A549 (cell line): ENCODE measurements at regions not wholly inside any gene's neighbourhood (a gene's known extent, or its start where the extent isn't known, plus 50 kb on each side); places are given as distances from the start of the nearest gene placed in this dataset.

Experiments
- ATAC-seq, 2 experiments: fragments of 200-7000 bp in 1 of 2; fragments of >200 bp in 1 of 2; cut with Nextera tagmentation in 1 of 2; cut with Tn5 transposase in 1 of 2; 3 replicates each; pipeline versions ENCODE4 v1.8.0 to v1.9.1; 2018 to 2020; ENCODE audit warnings: mild to moderate bottlenecking in 1 of 2, moderate library complexity in 1 of 2
- CTCF ChIA-PET: fragments of 300-600 bp; sonication (Branson Sonifier 250); formaldehyde crosslinking; extraction: SDS; loops from one replicate; lab custom pipeline; 2021; ENCODE audit warnings: antibody characterized with exemption, inconsistent platforms; lab: Yijun Ruan, JAX
- POLR2A ChIA-PET: fragments of 350-600 bp; formaldehyde crosslinking; extraction: SDS; loops from one replicate; lab custom pipeline; 2021; ENCODE audit warnings: antibody characterized with exemption, inconsistent platforms; lab: Yijun Ruan, JAX
- DNase-seq, 2 experiments: peaks; one replicate each; pipeline versions ENCODE4 v3.0.0 to v3.0.0-alpha.2; 2011 to 2016; ENCODE audit warnings: low read depth in 1 of 2, low spot score in 1 of 2
- FAIRE-seq: peaks from 2 replicates; lab custom pipeline; 2011; peaks lifted over from hg19 to GRCh38; lab: Jason Lieb, UNC
- H3K27ac ChIP-seq, 2 experiments: fragments of >200 bp; sonication (Bioruptor Twin); formaldehyde crosslinking; 3 replicates each; pipeline ENCODE4 v1.5.1; 2016 to 2017
- H3K4me1 ChIP-seq: fragments of >200 bp; sonication (Bioruptor Twin); formaldehyde crosslinking; 3 replicates; pipeline ENCODE4 v1.6.1; 2016
- H3K4me2 ChIP-seq: fragments of >200 bp; sonication (Bioruptor Twin); formaldehyde crosslinking; 3 replicates; pipeline ENCODE4 v1.6.1; 2016
- H3K4me3 ChIP-seq: fragments of >200 bp; sonication (Bioruptor Twin); formaldehyde crosslinking; 3 replicates; pipeline ENCODE4 v1.5.1; 2016
- H3K9me3 ChIP-seq: fragments of >200 bp; sonication (Bioruptor Twin); formaldehyde crosslinking; 3 replicates; pipeline ENCODE4 v1.6.1; 2016
- BCL3 ChIP-seq: fragments of >200 bp; sonication (Bioruptor Twin); formaldehyde crosslinking; IDR thresholded peaks from 3 replicates; pipeline ENCODE4 v1.6.1; 2016
- CEBPB ChIP-seq, 2 experiments: fragments of >200 bp in 1 of 2; sonication (Bioruptor Twin) in 1 of 2; formaldehyde crosslinking in 1 of 2; IDR thresholded peaks; 2 replicates each; pipeline ENCODE4 v1.6.1; 2012 to 2016
- CHD2 ChIP-seq: fragments of 150-350 bp; IDR thresholded peaks from 2 replicates; pipeline ENCODE4 v1.6.1; 2014; ENCODE audit warnings: low read length; ENCODE audit not compliant: partially characterized antibody
- CTCF ChIP-seq: fragments of >200 bp; sonication (Bioruptor Twin); formaldehyde crosslinking; IDR thresholded peaks from 3 replicates; pipeline ENCODE4 v1.5.1; 2016
- ESRRA ChIP-seq: fragments of 150-350 bp; IDR thresholded peaks from 2 replicates; pipeline ENCODE4 v1.6.1; 2014; ENCODE audit warnings: mild to moderate bottlenecking, low read length, borderline replicate concordance
- GATA3 ChIP-seq: IDR thresholded peaks from 2 replicates; pipeline ENCODE4 v1.6.1; 2012; ENCODE audit warnings: borderline replicate concordance
- HDAC2 ChIP-seq: fragments of 200-600 bp; sonication (generic); IDR thresholded peaks from 2 replicates; pipeline ENCODE4 v1.6.1; 2016
- HEYL ChIP-seq: fragments of 250-450 bp; sonication (Bioruptor Pico); IDR thresholded peaks from 2 replicates; pipeline ENCODE4 v1.8.0; 2021; ENCODE audit warnings: mild to moderate bottlenecking, moderate library complexity
- HOXA7 ChIP-seq: fragments of 250-450 bp; sonication (Bioruptor Pico); IDR thresholded peaks from 2 replicates; pipeline ENCODE4 v1.5.0; 2020; ENCODE audit warnings: mild to moderate bottlenecking, moderate library complexity
- JUN ChIP-seq, 2 experiments: fragments of >200 bp; sonication (Bioruptor Twin); formaldehyde crosslinking; IDR thresholded peaks; 2 replicates in 1 of 2; 3 replicates in 1 of 2; pipeline ENCODE4 v1.6.1; 2016 to 2017
- JUNB ChIP-seq: fragments of >200 bp; sonication (Bioruptor Twin); formaldehyde crosslinking; IDR thresholded peaks from 2 replicates; pipeline ENCODE4 v1.6.1; 2016
- KDM1A ChIP-seq: fragments of 200-600 bp; sonication (generic); IDR thresholded peaks from 2 replicates; pipeline ENCODE4 v1.6.1; 2016; ENCODE audit warnings: low read depth, mild to moderate bottlenecking
- KDM5A ChIP-seq: fragments of 200-600 bp; sonication (generic); IDR thresholded peaks from 2 replicates; pipeline ENCODE4 v1.6.1; 2016; ENCODE audit warnings: antibody characterized with exemption, mild to moderate bottlenecking
- MAZ ChIP-seq: fragments of 150-350 bp; IDR thresholded peaks from 2 replicates; pipeline ENCODE4 v1.6.1; 2014; ENCODE audit warnings: antibody characterized with exemption, low read depth, low read length, borderline replicate concordance
- MYC ChIP-seq: IDR thresholded peaks from 2 replicates; pipeline ENCODE4 v1.6.1; 2012; ENCODE audit warnings: mild to moderate bottlenecking, inconsistent platforms, low read length, improper control_type of control experiment, borderline replicate concordance
- PBX3 ChIP-seq: IDR thresholded peaks from 2 replicates; pipeline ENCODE4 v1.6.1; 2012
- PHF8 ChIP-seq: fragments of 200-600 bp; sonication (generic); IDR thresholded peaks from 2 replicates; pipeline ENCODE4 v1.6.1; 2016; ENCODE audit warnings: low read depth, mild to moderate bottlenecking, antibody characterized with exemption, moderate library complexity, borderline replicate concordance
- POLR2AphosphoS2 ChIP-seq: conservative IDR thresholded peaks from 2 replicates; pipeline ENCODE4 v1.6.1; 2012; ENCODE audit warnings: low read length, improper control_type of control experiment, inconsistent platforms
- RAD21 ChIP-seq, 2 experiments: fragments of >200 bp in 1 of 2; sonication (Bioruptor Twin) in 1 of 2; formaldehyde crosslinking in 1 of 2; IDR thresholded peaks in 1 of 2; conservative IDR thresholded peaks in 1 of 2; 2 replicates in 1 of 2; 3 replicates in 1 of 2; pipeline ENCODE4 v1.6.1; 2012 to 2018; ENCODE audit warnings: inconsistent platforms in 1 of 2
- RARB ChIP-seq: fragments of 250-450 bp; sonication (Bioruptor Pico); IDR thresholded peaks from 2 replicates; pipeline ENCODE4 v1.8.0; 2021; ENCODE audit warnings: mild to moderate bottlenecking, moderate library complexity
- RFX5 ChIP-seq: fragments of 450-650 bp; IDR thresholded peaks from 2 replicates; pipeline ENCODE4 v1.7.1; 2014; ENCODE audit warnings: antibody characterized with exemption, mild to moderate bottlenecking, moderate library complexity
- RNF2 ChIP-seq: fragments of 200-600 bp; sonication (generic); IDR thresholded peaks from 2 replicates; pipeline ENCODE4 v1.6.1; 2016; ENCODE audit warnings: low read depth, mild to moderate bottlenecking, antibody characterized with exemption, moderate library complexity, borderline replicate concordance
- USF2 ChIP-seq: fragments of 450-650 bp; IDR thresholded peaks from 2 replicates; pipeline ENCODE4 v1.6.1; 2014; ENCODE audit warnings: antibody characterized with exemption
- ZC3H11A ChIP-seq: fragments of 450-650 bp; IDR thresholded peaks from 2 replicates; pipeline ENCODE4 v1.6.1; 2014; ENCODE audit warnings: antibody characterized with exemption, mild to moderate bottlenecking
- ZFP36 ChIP-seq: fragments of 450-650 bp; IDR thresholded peaks from 2 replicates; pipeline ENCODE4 v1.6.1; 2014; ENCODE audit warnings: borderline replicate concordance; ENCODE audit not compliant: partially characterized antibody
- ZNF302 ChIP-seq: fragments of 250-450 bp; sonication (Bioruptor Pico); IDR thresholded peaks from 2 replicates; pipeline ENCODE4 v1.9.0; 2021; ENCODE audit warnings: inconsistent platforms, mild to moderate bottlenecking, moderate library complexity
- whole genome bisulfite sequencing: methylation state at CpG from one replicate; pipeline ENCODE4 v1.1.6; 2017; ENCODE audit errors: missing lambda C conversion rate; 5-methylcytosine and 5-hydroxymethylcytosine counted together

GRCh38 chr4:137644201-137644600 is 111.9 kb upstream of the PCDH18 start:
- ATAC-seq (no peak), DNase-seq (no peak), FAIRE-seq (no peak)
- TF ChIP-seq ZC3H11A (no peak), PBX3 (no peak), BCL3 (no peak), MYC (no peak), CEBPB (IDR thresholded peaks at IDR 0.05) (no peak), RFX5 (no peak), HOXA7 (no peak), HDAC2 (no peak), USF2 (no peak), PHF8 (no peak), JUN (IDR thresholded peaks at IDR 0.05) (no peak), ZNF302 (CRISPR knock-in tag) (no peak), GATA3 (no peak), CHD2 (no peak), KDM1A (no peak)
- Histone ChIP-seq H3K9me3 (no peaks in the 10 kb centered on the region), H3K4me1 (no peaks in the 10 kb centered on the region), H3K4me2 (no peak overlapping the region), H3K4me3 (no peak overlapping the region), H3K27ac (no peak overlapping the region)
- CTCF ChIA-PET, result no interaction called here
- 5% methylated on average over 1 of the region's 1 CpG for WGBS
- POLR2A ChIA-PET, result no interaction called here

GRCh38 chr4:137641544-137641943 is 109.2 kb upstream of the PCDH18 start:
- 41% methylated on average over 3 of the region's 3 CpGs for WGBS
- CTCF ChIA-PET, result no interaction called here
- Histone ChIP-seq H3K4me1 (no peaks in the 10 kb centered on the region), H3K4me2 (no peak overlapping the region), H3K27ac (no peak overlapping the region), H3K9me3 (no peaks in the 10 kb centered on the region), H3K4me3 (no peak overlapping the region)
- POLR2A ChIA-PET, result no interaction called here
- no peak for ATAC-seq
- FAIRE-seq, result no peak
- no peak for DNase-seq
- TF ChIP-seq ESRRA (no peak), RNF2 (no peak), CTCF (no peak), KDM5A (no peak), JUN (IDR thresholded peaks at IDR 0.05) (no peak), JUNB (no peak)

- Histone ChIP-seq H3K4me2 (no peak overlapping the region), H3K4me3 (no peak overlapping the region), H3K27ac (no peak overlapping the region), H3K9me3 (no peaks in the 10 kb centered on the region), H3K4me1 (no peaks in the 10 kb centered on the region)
- TF ChIP-seq ZFP36 (no peak), POLR2AphosphoS2 (no peak), RAD21 (conservative IDR thresholded peaks at IDR 0.05 in 1 of 2, IDR thresholded peaks at IDR 0.05 in 1 of 2) (no peak), MAZ (no peak), JUNB (no peak), RARB (CRISPR knock-in tag) (no peak), HEYL (CRISPR knock-in tag) (no peak), KDM1A (no peak), HOXA7 (no peak), ZNF302 (CRISPR knock-in tag) (no peak)
- DNase-seq (no peak), ATAC-seq (no peak), FAIRE-seq (no peak)
- CTCF ChIA-PET, result no interaction called here
- POLR2A ChIA-PET, result no interaction called here
- WGBS, result 35% methylated on average over 1 of the region's 1 CpG
These were observed 108.5 kb upstream of the PCDH18 start for GRCh38 chr4:137640838-137641158.
